Motor neuron (in vitro differentiated cells): ENCODE measurements at regions not wholly inside any gene's neighbourhood (a gene's known extent, or its start where the extent isn't known, plus 50 kb on each side); places are given as distances from the start of the nearest gene placed in this dataset.
A peak's percentile ranks its signal among the peaks of the same experiment; 100 is the strongest.

Source experiments
- ATAC-seq, 8 experiments: fragments of 200-7000 bp; cut with Tn5 transposase; replicated peaks in 6 of 8; 2 replicates each; pipeline ENCODE4 v1.8.0; 2021; ENCODE audit warnings: mild to moderate bottlenecking in 8 of 8, moderate library complexity in 8 of 8
- H3K27ac ChIP-seq, 2 donors: fragments of 250-450 bp; sonication (Bioruptor Pico); 2 replicates each; pipeline ENCODE4 v1.9.0; 2021; ENCODE audit warnings: antibody characterized with exemption in 2 of 2, mild to moderate bottlenecking in 2 of 2, moderate library complexity in 1 of 2
- H3K4me1 ChIP-seq, 2 donors: fragments of 250-450 bp; sonication (Bioruptor Pico); replicated peaks in 1 of 2; 2 replicates each; pipeline ENCODE4 v1.6.1; 2021; ENCODE audit warnings: antibody characterized with exemption in 2 of 2, mild to moderate bottlenecking in 2 of 2, moderate library complexity in 1 of 2
- H3K4me3 ChIP-seq, 5 donors: fragments of 250-450 bp; sonication (Bioruptor Pico); 2 replicates each; pipeline ENCODE4 v1.9.0; 2021; ENCODE audit warnings: antibody characterized with exemption in 5 of 5, mild to moderate bottlenecking in 5 of 5, moderate library complexity in 4 of 5
- WGBS, 10 experiments: fragments of 450-650 bp; shearing (Covaris generic); methylation state at CpG; one replicate each; pipeline ENCODE4 v1.0.0; 2022; 5-methylcytosine and 5-hydroxymethylcytosine counted together
- in situ Hi-C, 9 experiments: fragments of 400-800 bp; cut with MboI; loops; one replicate each; pipeline ENCODE4 v1.15.0; 2021; ENCODE audit warnings: low sequenced_read_pairs in 9 of 9, low pct_unique_long_range_greater_than_20kb in 2 of 9; ENCODE audit not compliant: unreplicated experiment in 9 of 9

DNA sequence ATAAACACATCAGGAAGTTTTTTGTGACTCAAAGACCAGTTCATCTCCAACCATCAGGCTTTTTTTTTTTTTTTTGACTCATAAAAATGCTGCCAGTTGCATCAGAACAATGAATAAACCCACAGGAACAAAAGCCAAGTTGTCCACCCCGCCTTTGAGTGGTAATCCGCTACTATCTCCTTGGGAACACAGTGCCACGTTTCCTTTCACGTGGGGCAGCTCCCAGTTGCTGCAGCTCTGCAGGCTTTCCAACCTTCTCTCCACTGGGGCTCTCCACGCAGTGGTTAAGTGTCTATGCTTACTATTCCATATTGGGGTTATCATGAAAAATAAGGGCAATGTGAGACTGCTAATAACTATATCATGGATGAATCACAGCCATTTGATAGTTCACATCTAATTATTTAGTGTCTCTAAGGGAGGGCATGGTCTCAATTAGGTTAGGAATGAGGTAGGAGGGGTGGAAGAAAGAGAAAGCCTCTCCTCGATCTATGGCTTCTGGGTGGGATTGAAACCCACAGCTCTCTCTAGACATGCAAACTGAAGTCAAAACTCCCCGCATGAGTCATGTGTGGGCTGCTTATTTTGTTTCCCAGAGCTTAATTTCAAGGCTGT lies 55.8 kb upstream of the ACTBL2 start:
- WGBS, 10 experiments = 0 to 100% (median 81%) methylated on average over 1 to 7 of the region's 7 CpGs
- in situ Hi-C loops = no loop called here
- peak in 4 of 8 experiments; percentile 36 to 95 (median 76) for ATAC-seq
- H3K4me1 ChIP-seq = peaks cover 0 to 5% of the 10 kb centered on the region in 2 donors
- H3K27ac ChIP-seq = no peak overlapping the region
- no peak overlapping the region for H3K4me3 ChIP-seq

DNA sequence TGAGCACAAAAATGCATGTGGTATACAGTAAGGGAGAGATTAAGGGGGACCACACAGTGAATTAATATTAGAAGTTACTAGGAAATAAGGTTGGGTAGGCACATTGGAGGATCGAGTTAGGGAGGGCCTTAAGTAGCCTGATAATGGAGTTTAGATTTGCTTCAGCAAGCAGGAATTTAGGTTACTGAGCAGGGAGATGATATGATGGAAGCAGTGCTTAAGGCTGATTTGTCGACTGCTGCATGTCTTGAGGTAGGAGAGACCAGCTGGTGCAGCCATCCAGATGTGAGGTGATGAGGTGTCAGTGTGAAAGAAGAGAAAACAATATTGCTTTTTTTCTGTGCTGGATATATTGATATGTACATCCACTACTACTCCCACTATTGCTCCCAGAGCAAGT lies 55.2 kb upstream of the ACTBL2 start:
- ATAC-seq = peak in 2 of 8 experiments; percentile 8 to 9
- in situ Hi-C loops = no loop called here
- Histone ChIP-seq H3K4me3 (no peak overlapping the region), H3K27ac (no peak overlapping the region), H3K4me1 (peaks cover 0 to 5% of the 10 kb centered on the region in 2 donors)
- 0 to 100% (median 64%) methylated on average over 1 to 2 of the region's 2 CpGs; no CpG with 5 or more reads in 2 of the 10 experiments for WGBS, 10 experiments

DNA sequence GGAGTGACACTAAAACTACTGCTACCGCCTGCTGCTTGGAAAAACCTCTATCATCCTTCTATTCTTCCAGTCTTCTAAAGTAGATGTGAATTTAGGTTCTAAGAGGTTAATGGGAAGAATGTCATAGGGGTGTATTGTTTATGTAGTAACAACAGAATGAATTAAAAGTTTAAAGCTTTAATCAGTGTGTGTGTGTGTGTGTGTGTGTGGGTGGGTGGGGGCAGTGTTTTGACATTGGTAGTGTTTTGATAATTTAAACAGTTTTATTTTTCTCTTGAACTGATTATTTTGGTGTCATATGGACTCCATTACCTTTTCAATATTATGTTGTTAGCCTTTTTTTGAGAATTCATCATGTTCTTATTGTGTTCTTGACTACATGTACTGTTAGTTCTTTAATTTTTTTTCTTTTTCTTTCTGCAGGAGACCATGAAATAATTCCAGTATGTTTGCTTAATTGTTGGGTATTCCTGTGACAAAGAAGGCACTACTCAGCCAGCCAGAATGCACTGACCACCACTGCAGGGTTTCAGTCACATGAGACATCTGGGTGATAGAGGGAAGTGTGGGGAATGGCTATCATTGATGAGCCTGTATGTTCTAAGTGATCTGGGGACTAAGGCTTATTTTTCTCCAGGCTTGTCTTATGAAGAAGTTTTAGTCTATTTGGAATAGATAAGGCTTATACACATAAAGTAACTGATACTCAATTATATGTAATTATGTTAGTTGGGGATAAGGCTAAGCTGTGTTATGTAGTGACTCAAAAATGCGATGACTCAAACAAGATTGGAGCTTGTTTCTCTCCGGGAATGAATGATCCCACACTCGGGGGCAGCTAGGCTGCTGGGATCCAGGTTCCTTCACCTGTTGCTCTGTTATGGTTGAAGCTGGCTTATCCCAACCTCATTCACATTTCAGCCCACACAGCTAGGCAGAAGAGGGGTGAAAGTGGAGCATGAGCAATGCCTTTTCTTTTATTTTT lies 50.2 kb upstream of the ACTBL2 start:
- in situ Hi-C loops = no loop called here

More for the DNA sequence above, 50.2 kb upstream of the ACTBL2 start:
- ATAC-seq = peak in 3 of 8 experiments; percentile 56 to 99 (median 92)
- H3K27ac ChIP-seq = no peak overlapping the region
- H3K4me3 ChIP-seq = no peak overlapping the region
- H3K4me1 ChIP-seq = no peaks in the 10 kb centered on the region
- WGBS, 10 experiments = 23 to 100% (median 53%) methylated on average over 1 to 3 of the region's 4 CpGs; no CpG with 5 or more reads in 3 of the 10 experiments
